ENCODE measurements at regions not wholly inside any gene's neighbourhood (a gene's known extent, or its start where the extent isn't known, plus 50 kb on each side); places are given as distances from the start of the nearest gene placed in this dataset.

DNA sequence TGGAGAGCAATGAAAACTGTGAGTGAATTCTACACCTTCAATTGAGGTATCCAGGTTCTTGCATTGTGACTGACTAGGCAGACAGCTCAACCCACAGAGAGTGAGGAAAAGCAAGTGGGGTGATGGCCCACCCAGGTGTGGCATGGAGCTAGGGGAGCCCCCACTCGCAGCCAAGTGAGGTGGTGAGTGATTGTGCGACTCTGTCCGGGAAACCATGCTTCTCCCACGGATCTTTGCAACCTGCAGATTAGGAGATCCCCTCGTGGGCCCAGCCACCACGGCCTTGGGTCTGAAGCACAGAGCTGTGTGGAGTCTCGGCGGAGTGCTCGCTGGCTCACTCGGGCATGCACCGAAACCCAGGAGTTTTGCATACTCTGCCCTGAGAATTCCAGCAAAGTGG lies 120.1 kb downstream of the ALG10 start:
- no peak overlapping the region for H2AK5ac ChIP-seq (ENCODE audit: low read length, severe bottlenecking)
- no peak overlapping the region for H3K4me3 ChIP-seq (ENCODE audit: insufficient read depth in 1 of 2, low read depth in 1 of 2, low read length in 2 of 2)
- no peak overlapping the region for H3K27ac ChIP-seq (ENCODE audit: low read length, poor library complexity, severe bottlenecking)
- no peak overlapping the region for H3K4me2 ChIP-seq (ENCODE audit: low read length, poor library complexity, severe bottlenecking)
- no peak overlapping the region for H3K18ac ChIP-seq (ENCODE audit: low read depth in 1 of 2, low read length in 2 of 2)
- no peak overlapping the region for H3K23ac ChIP-seq (ENCODE audit: low read length in 2 of 2)
- H3K79me1 ChIP-seq (replicated peaks; ENCODE audit: low read length, poor library complexity, severe bottlenecking), result no peaks in the 10 kb centered on the region
- WGBS, result 79% methylated on average over 11 of the region's 11 CpGs
- no peak overlapping the region for H3K14ac ChIP-seq (ENCODE audit: low read length in 2 of 2)
- no peaks in the 10 kb centered on the region for H3K27me3 ChIP-seq (ENCODE audit: control insufficient read depth in 1 of 2, insufficient read depth in 1 of 2, low read length in 2 of 2)
- H3K9me3 ChIP-seq (ENCODE audit: control insufficient read depth, low read length), result no peaks in the 10 kb centered on the region
- no peaks in the 10 kb centered on the region for H3K4me1 ChIP-seq (ENCODE audit: control insufficient read depth, insufficient read depth, low read depth, low read length)
- H2BK120ac ChIP-seq (ENCODE audit: low read depth, low read length), result no peak overlapping the region
- H3K9ac ChIP-seq (ENCODE audit: low read length), result no peak overlapping the region
- no peak for DNase-seq
- no peaks in the 10 kb centered on the region for H3K36me3 ChIP-seq (ENCODE audit: control insufficient read depth in 1 of 2, insufficient read depth in 2 of 2, low read depth in 1 of 2, low read length in 2 of 2)
- H2AFZ ChIP-seq (ENCODE audit: low read depth, low read length), result no peak overlapping the region
- no peak overlapping the region for H2BK12ac ChIP-seq (ENCODE audit: low read length in 2 of 2)
- no peak overlapping the region for H2BK15ac ChIP-seq (ENCODE audit: low read depth, poor library complexity, severe bottlenecking)
- no peak overlapping the region for H4K91ac ChIP-seq (ENCODE audit: low read length)
- no peak overlapping the region for H2BK5ac ChIP-seq (ENCODE audit: low read depth, low read length, poor library complexity, severe bottlenecking)
- no peak overlapping the region for H4K8ac ChIP-seq (ENCODE audit: low read length)
- H3K4ac ChIP-seq (ENCODE audit: low read depth in 1 of 2, low read length in 2 of 2), result no peak overlapping the region

DNA sequence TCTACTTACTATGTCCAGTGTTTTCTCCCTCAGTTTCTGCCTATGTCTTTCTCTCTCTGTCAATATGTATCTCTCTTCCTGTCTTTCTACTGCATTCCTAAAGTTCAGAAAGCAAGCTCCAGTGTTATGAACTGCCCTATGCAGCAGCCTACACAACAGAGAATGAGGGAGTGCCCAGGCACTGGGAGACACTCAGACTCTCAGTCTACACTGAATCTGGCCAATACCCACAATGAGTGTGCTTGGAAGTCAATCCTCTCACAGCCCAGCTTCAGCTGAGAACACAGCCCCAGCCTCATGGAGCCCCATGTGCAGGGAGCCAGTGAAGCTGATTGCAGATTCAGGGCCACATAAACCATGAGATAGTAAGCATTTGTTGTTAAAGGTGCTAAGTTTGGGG lies 128.7 kb downstream of the ALG10 start:
- no peak overlapping the region for H3K4me3 ChIP-seq (ENCODE audit: insufficient read depth in 1 of 2, low read depth in 1 of 2, low read length in 2 of 2)
- no peak overlapping the region for H3K4me2 ChIP-seq (ENCODE audit: low read length, poor library complexity, severe bottlenecking)
- no peak overlapping the region for H3K4ac ChIP-seq (ENCODE audit: low read depth in 1 of 2, low read length in 2 of 2)
- H3K14ac ChIP-seq (ENCODE audit: low read length in 2 of 2), result no peak overlapping the region
- H3K36me3 ChIP-seq (ENCODE audit: control insufficient read depth in 1 of 2, insufficient read depth in 2 of 2, low read depth in 1 of 2, low read length in 2 of 2), result no peaks in the 10 kb centered on the region
- no peaks in the 10 kb centered on the region for H3K27me3 ChIP-seq (ENCODE audit: control insufficient read depth in 1 of 2, insufficient read depth in 1 of 2, low read length in 2 of 2)
- H3K4me1 ChIP-seq (ENCODE audit: control insufficient read depth, insufficient read depth, low read depth, low read length), result no peaks in the 10 kb centered on the region
- H3K9ac ChIP-seq (ENCODE audit: low read length), result no peak overlapping the region
- H3K9me3 ChIP-seq (ENCODE audit: control insufficient read depth, low read length), result no peaks in the 10 kb centered on the region
- no peak overlapping the region for H2AFZ ChIP-seq (ENCODE audit: low read depth, low read length)
- H3K18ac ChIP-seq (ENCODE audit: low read depth in 1 of 2, low read length in 2 of 2), result no peak overlapping the region
- no peak overlapping the region for H4K8ac ChIP-seq (ENCODE audit: low read length)
- no peak overlapping the region for H2BK5ac ChIP-seq (ENCODE audit: low read depth, low read length, poor library complexity, severe bottlenecking)
- no peak overlapping the region for H2AK5ac ChIP-seq (ENCODE audit: low read length, severe bottlenecking)
- no peak overlapping the region for H3K23ac ChIP-seq (ENCODE audit: low read length in 2 of 2)
- no peak overlapping the region for H2BK120ac ChIP-seq (ENCODE audit: low read depth, low read length)
- DNase-seq, result no peak
- H3K79me1 ChIP-seq (replicated peaks; ENCODE audit: low read length, poor library complexity, severe bottlenecking), result no peaks in the 10 kb centered on the region
- H2BK12ac ChIP-seq (ENCODE audit: low read length in 2 of 2), result no peak overlapping the region
- no peak overlapping the region for H2BK15ac ChIP-seq (ENCODE audit: low read depth, poor library complexity, severe bottlenecking)
- no peak overlapping the region for H3K27ac ChIP-seq (ENCODE audit: low read length, poor library complexity, severe bottlenecking)
- no peak overlapping the region for H4K91ac ChIP-seq (ENCODE audit: low read length)

DNA sequence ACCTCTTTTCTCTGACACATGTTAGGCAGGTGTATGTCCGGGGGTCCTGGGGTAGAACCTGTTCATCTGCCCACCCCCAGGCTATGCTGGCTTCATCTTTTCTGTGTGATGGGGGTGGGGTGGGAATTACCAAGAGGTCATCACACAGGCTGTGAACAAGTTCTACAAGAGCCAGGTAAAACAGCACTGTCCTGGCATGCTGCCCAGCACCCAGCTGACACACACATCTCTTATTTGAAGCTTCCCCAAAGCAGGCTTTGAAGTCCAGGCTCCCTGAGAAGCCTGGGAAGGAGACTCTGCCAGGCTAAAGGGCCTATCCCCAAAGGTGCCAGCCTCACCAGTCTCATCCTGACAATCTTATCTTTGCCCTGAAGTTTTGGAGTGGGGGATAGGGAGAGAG lies 141.1 kb downstream of the ALG10 start:
- no peak overlapping the region for H2AFZ ChIP-seq (ENCODE audit: low read depth, low read length)
- H4K8ac ChIP-seq (ENCODE audit: low read length), result no peak overlapping the region
- WGBS, result 33% methylated on average over 1 of the region's 1 CpG
- no peak overlapping the region for H3K18ac ChIP-seq (ENCODE audit: low read depth in 1 of 2, low read length in 2 of 2)
- no peaks in the 10 kb centered on the region for H3K9me3 ChIP-seq (ENCODE audit: control insufficient read depth, low read length)
- no peaks in the 10 kb centered on the region for H3K36me3 ChIP-seq (ENCODE audit: control insufficient read depth in 1 of 2, insufficient read depth in 2 of 2, low read depth in 1 of 2, low read length in 2 of 2)
- no peak overlapping the region for H2BK15ac ChIP-seq (ENCODE audit: low read depth, poor library complexity, severe bottlenecking)
- H3K27me3 ChIP-seq (ENCODE audit: control insufficient read depth in 1 of 2, insufficient read depth in 1 of 2, low read length in 2 of 2), result no peaks in the 10 kb centered on the region
- no peaks in the 10 kb centered on the region for H3K79me1 ChIP-seq (replicated peaks; ENCODE audit: low read length, poor library complexity, severe bottlenecking)
- H3K23ac ChIP-seq (ENCODE audit: low read length in 2 of 2), result no peak overlapping the region
- no peaks in the 10 kb centered on the region for H3K4me1 ChIP-seq (ENCODE audit: control insufficient read depth, insufficient read depth, low read depth, low read length)
- H3K9ac ChIP-seq (ENCODE audit: low read length), result no peak overlapping the region
- no peak overlapping the region for H3K4me2 ChIP-seq (ENCODE audit: low read length, poor library complexity, severe bottlenecking)
- no peak overlapping the region for H2BK5ac ChIP-seq (ENCODE audit: low read depth, low read length, poor library complexity, severe bottlenecking)
- H3K14ac ChIP-seq (ENCODE audit: low read length in 2 of 2), result no peak overlapping the region
- no peak overlapping the region for H3K4me3 ChIP-seq (ENCODE audit: insufficient read depth in 1 of 2, low read depth in 1 of 2, low read length in 2 of 2)
- H3K4ac ChIP-seq (ENCODE audit: low read depth in 1 of 2, low read length in 2 of 2), result no peak overlapping the region
- H2BK12ac ChIP-seq (ENCODE audit: low read length in 2 of 2), result no peak overlapping the region
- DNase-seq, result no peak
- H2AK5ac ChIP-seq (ENCODE audit: low read length, severe bottlenecking), result no peak overlapping the region
- no peak overlapping the region for H3K27ac ChIP-seq (ENCODE audit: low read length, poor library complexity, severe bottlenecking)
- H4K91ac ChIP-seq (ENCODE audit: low read length), result no peak overlapping the region
- H2BK120ac ChIP-seq (ENCODE audit: low read depth, low read length), result no peak overlapping the region

DNA sequence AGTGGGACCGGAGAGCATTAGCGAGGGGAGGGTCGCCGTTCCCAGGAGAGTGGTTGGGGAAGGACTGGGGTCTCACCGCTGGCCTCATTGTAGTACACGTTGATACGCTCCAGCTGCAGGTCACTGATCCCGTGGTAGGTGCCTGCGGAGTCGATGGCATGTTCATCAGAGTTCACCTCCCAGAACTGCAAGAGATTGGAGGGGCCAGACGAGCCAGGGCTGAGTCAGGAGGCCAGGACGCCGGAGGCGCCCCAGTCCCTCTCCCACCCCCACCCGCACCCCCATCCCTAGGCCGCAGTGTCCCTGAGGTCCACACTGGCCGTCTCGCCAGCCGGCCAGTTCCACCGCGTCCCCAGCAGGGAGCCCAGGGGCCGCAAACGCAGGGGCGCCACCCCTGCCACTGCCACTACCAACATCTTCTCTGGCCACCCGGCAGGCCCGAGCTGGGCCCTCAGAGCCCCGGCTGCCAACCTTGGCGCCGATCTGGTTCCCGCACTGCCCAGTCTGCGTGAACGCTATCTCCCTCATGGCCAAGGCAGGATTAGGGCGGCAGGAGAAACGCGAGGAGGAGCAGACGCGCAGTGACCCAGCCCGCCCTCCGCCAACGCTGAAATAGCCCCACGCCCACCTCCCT lies 144.2 kb downstream of the ALG10 start:
- no peak overlapping the region for H3K14ac ChIP-seq (ENCODE audit: low read length in 2 of 2)
- no peak overlapping the region for H3K18ac ChIP-seq (ENCODE audit: low read depth in 1 of 2, low read length in 2 of 2)
- 89% methylated on average over 40 of the region's 41 CpGs for WGBS
- H3K36me3 ChIP-seq (ENCODE audit: control insufficient read depth in 1 of 2, insufficient read depth in 2 of 2, low read depth in 1 of 2, low read length in 2 of 2), result no peaks in the 10 kb centered on the region
- no peak overlapping the region for H3K4me2 ChIP-seq (ENCODE audit: low read length, poor library complexity, severe bottlenecking)
- no peak overlapping the region for H2BK5ac ChIP-seq (ENCODE audit: low read depth, low read length, poor library complexity, severe bottlenecking)
- DNase-seq, result no peak
- H2AFZ ChIP-seq (ENCODE audit: low read depth, low read length), result no peak overlapping the region
- no peaks in the 10 kb centered on the region for H3K27me3 ChIP-seq (ENCODE audit: control insufficient read depth in 1 of 2, insufficient read depth in 1 of 2, low read length in 2 of 2)
- H2BK15ac ChIP-seq (ENCODE audit: low read depth, poor library complexity, severe bottlenecking), result no peak overlapping the region
- no peak overlapping the region for H4K91ac ChIP-seq (ENCODE audit: low read length)
- H3K4me3 ChIP-seq (ENCODE audit: insufficient read depth in 1 of 2, low read depth in 1 of 2, low read length in 2 of 2), result peak overlapping the region in 1 of 2 experiments; percentile 26
- no peak overlapping the region for H3K4ac ChIP-seq (ENCODE audit: low read depth in 1 of 2, low read length in 2 of 2)
- H3K9me3 ChIP-seq (ENCODE audit: control insufficient read depth, low read length), result no peaks in the 10 kb centered on the region
- H3K4me1 ChIP-seq (ENCODE audit: control insufficient read depth, insufficient read depth, low read depth, low read length), result no peaks in the 10 kb centered on the region
- no peaks in the 10 kb centered on the region for H3K79me1 ChIP-seq (replicated peaks; ENCODE audit: low read length, poor library complexity, severe bottlenecking)
- H3K23ac ChIP-seq (ENCODE audit: low read length in 2 of 2), result no peak overlapping the region
- H2BK120ac ChIP-seq (ENCODE audit: low read depth, low read length), result no peak overlapping the region
- no peak overlapping the region for H3K9ac ChIP-seq (ENCODE audit: low read length)
- no peak overlapping the region for H4K8ac ChIP-seq (ENCODE audit: low read length)
- no peak overlapping the region for H2BK12ac ChIP-seq (ENCODE audit: low read length in 2 of 2)
- no peak overlapping the region for H3K27ac ChIP-seq (ENCODE audit: low read length, poor library complexity, severe bottlenecking)
- H2AK5ac ChIP-seq (ENCODE audit: low read length, severe bottlenecking), result no peak overlapping the region
